HCT116 (cell line): ENCODE measurements at regions not wholly inside any gene's neighbourhood (a gene's known extent, or its start where the extent isn't known, plus 50 kb on each side); places are given as distances from the start of the nearest gene placed in this dataset.

Experiments
- ATAC-seq: fragments of 200-7000 bp; cut with Tn5 transposase; 2 replicates; pipeline ENCODE4 v1.9.1; 2020; ENCODE audit warnings: mild to moderate bottlenecking, moderate library complexity
- BruUV-seq: library from RNA; stranded (reverse); fragments of 400-500 nt; replicated peaks from 2 replicates; lab custom pipeline; 2021; lab: Mats Ljungman, UMichigan
- CTCF ChIA-PET: fragments of 300-600 bp; sonication (Branson Sonifier 250); formaldehyde crosslinking; loops from one replicate; lab custom pipeline; 2021; ENCODE audit warnings: antibody characterized with exemption; lab: Charles Lee
- POLR2A ChIA-PET: fragments of 300-600, 350-600 bp; sonication (Branson Sonifier 250); formaldehyde crosslinking; loops from one replicate; lab custom pipeline; 2021; ENCODE audit warnings: antibody characterized with exemption; lab: Charles Lee
- RAD21 ChIA-PET, 2 experiments: fragments of 300-600 bp; sonication (Branson Sonifier 250); formaldehyde crosslinking; loops; one replicate each; lab custom pipeline; 2023; ENCODE audit warnings: low total read pairs in 2 of 2; ENCODE audit not compliant: uncharacterized antibody in 2 of 2, unreplicated experiment in 2 of 2, low non-redundant PET in 1 of 2; lab: Charles Lee
- DNase-seq: peaks from one replicate; pipeline ENCODE4 v3.0.0-alpha.2; 2010; ENCODE audit warnings: low read depth, low spot score
- H2AFZ ChIP-seq: fragments of 200-600 bp; shearing (Covaris generic), sonication (generic); 2 replicates; pipeline ENCODE4 v1.6.1; 2017; ENCODE audit warnings: low read depth, mixed run types, mixed read lengths, antibody characterized with exemption, low read length; ENCODE audit not compliant: poor library complexity, severe bottlenecking
- H3K27ac ChIP-seq: 2 replicates; pipeline ENCODE4 v1.5.1; 2012; ENCODE audit warnings: low read depth, low read length
- H3K27me3 ChIP-seq: fragments of 200-600 bp; sonication (generic); 2 replicates; pipeline ENCODE4 v1.6.1; 2016; ENCODE audit warnings: mixed run types, low read length, mixed read lengths; ENCODE audit not compliant: insufficient read depth
- H3K36me3 ChIP-seq, 2 experiments: fragments of 200-500 bp in 1 of 2; fragments of 200-600 bp in 1 of 2; sonication (Bioruptor generic) in 1 of 2; sonication (generic) in 1 of 2; 2 replicates each; pipeline versions ENCODE4 v1.5.1 to v1.6.1; 2014 to 2016; ENCODE audit warnings: low read length in 2 of 2, inconsistent platforms in 1 of 2, mixed read lengths in 1 of 2, mixed run types in 1 of 2; ENCODE audit not compliant: insufficient read depth in 2 of 2, control insufficient read depth in 1 of 2
- H3K4me1 ChIP-seq, 2 experiments: fragments of 200-600 bp in 1 of 2; sonication (generic) in 1 of 2; 2 replicates each; pipeline versions ENCODE4 v1.5.1 to v1.6.1; 2012 to 2017; ENCODE audit warnings: low read length in 2 of 2, inconsistent platforms in 1 of 2, mild to moderate bottlenecking in 1 of 2, mixed read lengths in 1 of 2, mixed run types in 1 of 2, moderate library complexity in 1 of 2; ENCODE audit not compliant: insufficient read depth in 2 of 2, control insufficient read depth in 1 of 2
- H3K4me2 ChIP-seq: fragments of 200-600 bp; sonication (generic); 2 replicates; pipeline ENCODE4 v1.6.1; 2017; ENCODE audit warnings: mixed run types, low read length, mixed read lengths
- H3K4me3 ChIP-seq, 2 experiments: fragments of 200-600 bp in 1 of 2; sonication (generic) in 1 of 2; replicated peaks in 1 of 2; 2 replicates each; pipeline ENCODE4 v1.5.1; 2011 to 2016; ENCODE audit warnings: low read length in 2 of 2, control low read depth in 1 of 2, low read depth in 1 of 2, mild to moderate bottlenecking in 1 of 2, mixed read lengths in 1 of 2, mixed run types in 1 of 2
- H3K79me2 ChIP-seq: fragments of 200-600 bp; sonication (generic); 2 replicates; pipeline ENCODE4 v1.6.1; 2017; ENCODE audit warnings: mild to moderate bottlenecking, mixed run types, low read length, moderate library complexity, mixed read lengths; ENCODE audit not compliant: insufficient read depth
- H3K9ac ChIP-seq: fragments of 200-600 bp; sonication (generic); 2 replicates; pipeline ENCODE4 v1.6.1; 2016; ENCODE audit warnings: low read length, mixed read lengths
- H3K9me2 ChIP-seq: fragments of 200-600 bp; sonication (generic), shearing (Covaris generic); 2 replicates; pipeline ENCODE4 v1.6.1; 2017; ENCODE audit warnings: mixed run types, mild to moderate bottlenecking, moderate library complexity; ENCODE audit not compliant: insufficient read depth
- H3K9me3 ChIP-seq, 2 experiments: fragments of 200-500 bp in 1 of 2; fragments of 200-600 bp in 1 of 2; sonication (Bioruptor generic) in 1 of 2; sonication (generic) in 1 of 2; 2 replicates each; pipeline ENCODE4 v1.6.1; 2014 to 2017; ENCODE audit warnings: low read length in 2 of 2, mixed read lengths in 2 of 2, inconsistent platforms in 1 of 2, low read depth in 1 of 2, mild to moderate bottlenecking in 1 of 2, mixed run types in 1 of 2, moderate library complexity in 1 of 2; ENCODE audit not compliant: control insufficient read depth in 1 of 2, insufficient read depth in 1 of 2
- H4K20me1 ChIP-seq: fragments of 200-600 bp; sonication (generic), shearing (Covaris generic); 2 replicates; pipeline ENCODE4 v1.6.1; 2017; ENCODE audit warnings: mixed run types, mild to moderate bottlenecking, moderate library complexity; ENCODE audit not compliant: insufficient read depth
- CBX3 ChIP-seq: IDR thresholded peaks from 2 replicates; pipeline ENCODE4 v1.6.1; 2012; ENCODE audit warnings: low read depth
- CEBPB ChIP-seq: IDR thresholded peaks from 2 replicates; pipeline ENCODE4 v1.6.1; 2012; ENCODE audit warnings: low read depth
- EGR1 ChIP-seq: IDR thresholded peaks from 2 replicates; pipeline ENCODE4 v1.6.1; 2012; ENCODE audit warnings: low read depth
- ELF1 ChIP-seq: IDR thresholded peaks from 2 replicates; pipeline ENCODE4 v1.6.1; 2012; ENCODE audit warnings: low read depth, borderline replicate concordance
- EZH2phosphoT487 ChIP-seq: fragments of 200-600 bp; IDR thresholded peaks from 2 replicates; pipeline ENCODE4 v1.6.1; 2018; ENCODE audit warnings: antibody characterized with exemption, borderline replicate concordance
- FOSL1 ChIP-seq: IDR thresholded peaks from 2 replicates; pipeline ENCODE4 v1.6.1; 2012; ENCODE audit warnings: low read depth
- POLR2A ChIP-seq: IDR thresholded peaks from 2 replicates; pipeline ENCODE4 v1.7.0; 2011; ENCODE audit warnings: borderline replicate concordance; ENCODE audit not compliant: insufficient read depth, insufficient read length; ENCODE audit errors: extremely low read depth
- POLR2AphosphoS5 ChIP-seq: IDR thresholded peaks from 2 replicates; pipeline ENCODE4 v1.6.1; 2011; ENCODE audit warnings: mild to moderate bottlenecking, low read depth, low read length, moderate library complexity
- RAD21 ChIP-seq: IDR thresholded peaks from 2 replicates; pipeline ENCODE4 v1.6.1; 2012; ENCODE audit warnings: low read depth, mild to moderate bottlenecking
- SP1 ChIP-seq: IDR thresholded peaks from 2 replicates; pipeline ENCODE4 v1.6.1; 2012; ENCODE audit warnings: low read depth
- SRF ChIP-seq: IDR thresholded peaks from 2 replicates; pipeline ENCODE4 v1.6.1; 2012; ENCODE audit warnings: low read depth
- YY1 ChIP-seq: IDR thresholded peaks from 2 replicates; pipeline ENCODE4 v1.6.1; 2011; ENCODE audit warnings: low read length, low read depth, moderate library complexity, mild to moderate bottlenecking; ENCODE audit not compliant: insufficient replicate concordance; ENCODE audit errors: extremely low read depth
- intact Hi-C: fragments of 100-400 bp; cut with micrococcal nuclease; formaldehyde crosslinking; loops from 2 replicates; pipeline ENCODE4 v1.10.0; 2022
- TF ChIP-seq, protein P1 (sequence below): IDR thresholded peaks from 2 replicates; pipeline ENCODE4 v1.6.1; 2012
- TF ChIP-seq, protein P2 (sequence below): IDR thresholded peaks from 2 replicates; pipeline ENCODE4 v1.6.1; 2012
- TF ChIP-seq, protein P3 (sequence below): IDR thresholded peaks from 2 replicates; pipeline ENCODE4 v1.6.1; 2011; ENCODE audit warnings: mild to moderate bottlenecking, low read length, moderate library complexity; ENCODE audit not compliant: insufficient replicate concordance; ENCODE audit errors: extremely low read depth

DNA sequence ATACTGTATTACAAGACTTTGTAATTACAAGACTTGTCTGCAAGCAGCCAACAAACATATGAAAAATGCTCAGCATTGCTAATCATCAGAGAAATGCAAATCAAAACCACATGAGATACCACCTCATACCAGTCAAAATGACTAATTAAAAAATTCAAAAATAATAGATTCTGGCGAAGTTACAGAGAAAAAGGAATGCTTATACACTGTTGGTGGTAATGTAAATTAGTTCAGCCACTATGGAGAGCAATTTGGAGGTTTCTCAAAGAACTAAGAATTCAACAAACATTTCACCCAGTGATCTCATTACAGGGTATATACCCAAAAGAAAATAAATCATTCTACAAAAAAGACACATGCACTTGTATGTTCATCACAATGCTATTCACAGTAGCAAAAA is 617.5 kb upstream of the CCDC54 start:
- intact Hi-C loops = no loop called here
- no peak overlapping the region for H3K4me3 ChIP-seq
- no peak overlapping the region for H3K27ac ChIP-seq
- ATAC-seq (no peak), DNase-seq (no peak)
- no peak overlapping the region for H2AFZ ChIP-seq
- no peak overlapping the region for H3K4me2 ChIP-seq
- TF ChIP-seq POLR2A = no peak
- no peak for TF ChIP-seq YY1
- TF ChIP-seq, protein P1, sequence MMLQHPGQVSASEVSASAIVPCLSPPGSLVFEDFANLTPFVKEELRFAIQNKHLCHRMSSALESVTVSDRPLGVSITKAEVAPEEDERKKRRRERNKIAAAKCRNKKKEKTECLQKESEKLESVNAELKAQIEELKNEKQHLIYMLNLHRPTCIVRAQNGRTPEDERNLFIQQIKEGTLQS = no peak
- TF ChIP-seq, protein P2, sequence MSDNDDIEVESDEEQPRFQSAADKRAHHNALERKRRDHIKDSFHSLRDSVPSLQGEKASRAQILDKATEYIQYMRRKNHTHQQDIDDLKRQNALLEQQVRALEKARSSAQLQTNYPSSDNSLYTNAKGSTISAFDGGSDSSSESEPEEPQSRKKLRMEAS = no peak
- TF ChIP-seq SRF = no peak
- TF ChIP-seq POLR2AphosphoS5 = no peak
- TF ChIP-seq FOSL1 = no peak
- no peak for TF ChIP-seq CBX3
- TF ChIP-seq EZH2phosphoT487 = no peak
- TF ChIP-seq CEBPB = no peak
- TF ChIP-seq ELF1 = no peak
- TF ChIP-seq, protein P3, sequence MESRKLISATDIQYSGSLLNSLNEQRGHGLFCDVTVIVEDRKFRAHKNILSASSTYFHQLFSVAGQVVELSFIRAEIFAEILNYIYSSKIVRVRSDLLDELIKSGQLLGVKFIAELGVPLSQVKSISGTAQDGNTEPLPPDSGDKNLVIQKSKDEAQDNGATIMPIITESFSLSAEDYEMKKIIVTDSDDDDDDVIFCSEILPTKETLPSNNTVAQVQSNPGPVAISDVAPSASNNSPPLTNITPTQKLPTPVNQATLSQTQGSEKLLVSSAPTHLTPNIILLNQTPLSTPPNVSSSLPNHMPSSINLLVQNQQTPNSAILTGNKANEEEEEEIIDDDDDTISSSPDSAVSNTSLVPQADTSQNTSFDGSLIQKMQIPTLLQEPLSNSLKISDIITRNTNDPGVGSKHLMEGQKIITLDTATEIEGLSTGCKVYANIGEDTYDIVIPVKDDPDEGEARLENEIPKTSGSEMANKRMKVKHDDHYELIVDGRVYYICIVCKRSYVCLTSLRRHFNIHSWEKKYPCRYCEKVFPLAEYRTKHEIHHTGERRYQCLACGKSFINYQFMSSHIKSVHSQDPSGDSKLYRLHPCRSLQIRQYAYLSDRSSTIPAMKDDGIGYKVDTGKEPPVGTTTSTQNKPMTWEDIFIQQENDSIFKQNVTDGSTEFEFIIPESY = no peak
- TF ChIP-seq EGR1 = no peak
- TF ChIP-seq RAD21 = no peak
- no peak for TF ChIP-seq SP1
- RAD21 ChIA-PET = no interaction called here
- H3K27me3 ChIP-seq = no peaks in the 10 kb centered on the region
- POLR2A ChIA-PET = no interaction called here
- H4K20me1 ChIP-seq = no peaks in the 10 kb centered on the region
- CTCF ChIA-PET = no interaction called here
- BruUV-seq = no TSS peak
- no peaks in the 10 kb centered on the region for H3K9me2 ChIP-seq
- H3K9me3 ChIP-seq = no peaks in the 10 kb centered on the region
- no peaks in the 10 kb centered on the region for H3K36me3 ChIP-seq
- H3K4me1 ChIP-seq = peaks cover 0 to 5% of the 10 kb centered on the region in 2 experiments; a peak in 2 of 4 replicates
- H3K9ac ChIP-seq = no peak overlapping the region
- no peaks in the 10 kb centered on the region for H3K79me2 ChIP-seq
